ENCODE measurements at regions not wholly inside any gene's neighbourhood (a gene's known extent, or its start where the extent isn't known, plus 50 kb on each side); places are given as distances from the start of the nearest gene placed in this dataset.

DNA sequence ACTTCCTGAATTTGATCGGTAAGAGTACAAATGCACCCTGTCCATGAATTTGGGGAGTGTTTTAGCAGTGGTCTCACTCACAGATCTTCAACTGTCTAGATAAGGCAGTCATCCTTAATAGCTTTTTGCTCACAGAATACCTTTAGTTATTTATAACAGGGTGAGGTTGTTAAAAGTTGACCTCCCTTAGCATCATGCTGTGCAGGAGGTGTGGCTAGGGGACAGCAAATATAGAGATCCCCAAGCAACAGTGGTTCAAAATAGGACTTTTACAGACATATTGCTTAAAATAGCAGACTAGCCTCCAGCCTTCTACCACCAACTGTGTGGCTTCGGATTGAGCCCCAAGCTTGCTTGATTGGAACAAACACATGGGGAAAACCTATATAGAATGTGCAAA, 724.4 kb downstream of the TLE1 start:
- H3K9ac ChIP-seq (replicated peaks; ENCODE audit: extremely low read depth, insufficient read depth, low read length) = no peak overlapping the region
- BruUV-seq (replicated peaks) = no TSS peak
- no peaks in the 10 kb centered on the region for H3K9me3 ChIP-seq (replicated peaks; ENCODE audit: control insufficient read depth, insufficient read depth, low read length)
- dilution Hi-C loops (cut with MboI; ENCODE audit: extremely low pct_ligation_motif_present, low sequenced_read_pairs) = no loop called here
- intact Hi-C loops (cut with micrococcal nuclease) = no loop called here
- ChIA-PET CTCF (no interaction called here), POLR2A (no interaction called here)
- no peak overlapping the region for H3K27ac ChIP-seq (ENCODE audit: insufficient read depth, low read depth, low read length)
- no peaks in the 10 kb centered on the region for H3K36me3 ChIP-seq (ENCODE audit: control insufficient read depth in 2 of 2, extremely low read depth in 1 of 2, insufficient read depth in 2 of 2, low read length in 2 of 2)
- no peaks in the 10 kb centered on the region for H3K27me3 ChIP-seq (ENCODE audit: control insufficient read depth in 2 of 2, insufficient read depth in 2 of 2, low read length in 2 of 2)
- no peaks in the 10 kb centered on the region for H3K9me1 ChIP-seq (replicated peaks; ENCODE audit: control insufficient read depth, extremely low read depth, insufficient read depth, low read length)
- no peaks in the 10 kb centered on the region for H4K20me1 ChIP-seq (replicated peaks; ENCODE audit: control insufficient read depth, extremely low read depth, insufficient read depth, low read length)
- TF ChIP-seq FOS (IDR thresholded peaks at IDR 0.05; ENCODE audit: borderline replicate concordance, insufficient read depth, low read length) = no peak
- TF ChIP-seq POLR2AphosphoS5 (IDR thresholded peaks at IDR 0.05; ENCODE audit: insufficient read depth, low read depth, low read length) = no peak
- no peak for TF ChIP-seq EZH2 (IDR thresholded peaks at IDR 0.05; ENCODE audit: borderline replicate concordance, low read depth, low read length, severe bottlenecking)
- H3K4me2 ChIP-seq (ENCODE audit: insufficient read depth, low read length) = no peak overlapping the region
- no peak for FAIRE-seq
- no peak overlapping the region for H2AFZ ChIP-seq (ENCODE audit: low read depth, low read length)
- H3K79me2 ChIP-seq (ENCODE audit: control insufficient read depth, insufficient read depth, low read length) = no peaks in the 10 kb centered on the region
- no peak overlapping the region for H3K4me3 ChIP-seq (replicated peaks in 1 of 3; ENCODE audit: insufficient read depth in 1 of 3, low read depth in 1 of 3, low read length in 3 of 3)
- DNase-seq (ENCODE audit: low read depth, low spot score) = no peak
- no peaks in the 10 kb centered on the region for H3K4me1 ChIP-seq (ENCODE audit: control insufficient read depth, extremely low read depth, insufficient read depth, low read length)

DNA sequence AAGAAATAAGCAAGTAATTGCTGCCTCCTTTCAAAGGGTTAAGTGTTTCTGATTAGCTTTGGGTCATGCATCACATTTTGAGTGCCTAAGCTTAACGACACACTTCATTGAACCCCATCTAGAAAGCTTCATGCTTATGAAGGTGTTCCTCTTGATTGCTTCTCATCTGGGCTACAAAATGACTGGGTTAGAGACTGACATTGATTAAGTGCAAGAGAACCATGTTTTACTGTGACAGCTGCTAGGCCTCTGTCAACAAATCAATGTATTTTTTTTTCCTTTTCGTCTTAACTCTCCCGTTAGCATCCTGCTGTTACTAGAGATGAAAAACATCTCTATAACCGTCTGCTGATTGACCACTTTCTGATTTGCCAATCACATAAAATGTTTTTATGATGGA, 725.0 kb downstream of the TLE1 start:
- Histone ChIP-seq H3K4me1 (ENCODE audit: control insufficient read depth, extremely low read depth, insufficient read depth, low read length) (no peaks in the 10 kb centered on the region), H3K27ac (ENCODE audit: insufficient read depth, low read depth, low read length) (no peak overlapping the region), H3K36me3 (ENCODE audit: control insufficient read depth in 2 of 2, extremely low read depth in 1 of 2, insufficient read depth in 2 of 2, low read length in 2 of 2) (no peaks in the 10 kb centered on the region), H3K9me3 (replicated peaks; ENCODE audit: control insufficient read depth, insufficient read depth, low read length) (no peaks in the 10 kb centered on the region), H3K4me2 (ENCODE audit: insufficient read depth, low read length) (no peak overlapping the region), H3K79me2 (ENCODE audit: control insufficient read depth, insufficient read depth, low read length) (no peaks in the 10 kb centered on the region), H3K27me3 (ENCODE audit: control insufficient read depth in 2 of 2, insufficient read depth in 2 of 2, low read length in 2 of 2) (no peaks in the 10 kb centered on the region), H3K4me3 (replicated peaks in 1 of 3; ENCODE audit: insufficient read depth in 1 of 3, low read depth in 1 of 3, low read length in 3 of 3) (no peak overlapping the region), H2AFZ (ENCODE audit: low read depth, low read length) (no peak overlapping the region), H3K9ac (replicated peaks; ENCODE audit: extremely low read depth, insufficient read depth, low read length) (no peak overlapping the region), H4K20me1 (replicated peaks; ENCODE audit: control insufficient read depth, extremely low read depth, insufficient read depth, low read length) (no peaks in the 10 kb centered on the region), H3K9me1 (replicated peaks; ENCODE audit: control insufficient read depth, extremely low read depth, insufficient read depth, low read length) (no peaks in the 10 kb centered on the region)
- DNase-seq (ENCODE audit: low read depth, low spot score) (no peak), FAIRE-seq (no peak)
- ChIA-PET POLR2A (no interaction called here), CTCF (no interaction called here)
- no peak for TF ChIP-seq GATA2 (IDR thresholded peaks at IDR 0.05; ENCODE audit: insufficient read depth, insufficient read length, low read depth, low read length)
- no peak for TF ChIP-seq MYC (IDR thresholded peaks at IDR 0.05; ENCODE audit: low read depth, low read length)
- TF ChIP-seq, protein P1, sequence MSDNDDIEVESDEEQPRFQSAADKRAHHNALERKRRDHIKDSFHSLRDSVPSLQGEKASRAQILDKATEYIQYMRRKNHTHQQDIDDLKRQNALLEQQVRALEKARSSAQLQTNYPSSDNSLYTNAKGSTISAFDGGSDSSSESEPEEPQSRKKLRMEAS (IDR thresholded peaks at IDR 0.05; ENCODE audit: insufficient read depth, insufficient read length) = no peak
- TF ChIP-seq EZH2 (IDR thresholded peaks at IDR 0.05; ENCODE audit: borderline replicate concordance, low read depth, low read length, severe bottlenecking) = no peak
- no peak for TF ChIP-seq POLR2A (IDR thresholded peaks at IDR 0.05; ENCODE audit: low read depth, low read length)
- no peak for TF ChIP-seq POLR2AphosphoS5 (IDR thresholded peaks at IDR 0.05; ENCODE audit: insufficient read depth, low read depth, low read length)
- TF ChIP-seq, protein P2, sequence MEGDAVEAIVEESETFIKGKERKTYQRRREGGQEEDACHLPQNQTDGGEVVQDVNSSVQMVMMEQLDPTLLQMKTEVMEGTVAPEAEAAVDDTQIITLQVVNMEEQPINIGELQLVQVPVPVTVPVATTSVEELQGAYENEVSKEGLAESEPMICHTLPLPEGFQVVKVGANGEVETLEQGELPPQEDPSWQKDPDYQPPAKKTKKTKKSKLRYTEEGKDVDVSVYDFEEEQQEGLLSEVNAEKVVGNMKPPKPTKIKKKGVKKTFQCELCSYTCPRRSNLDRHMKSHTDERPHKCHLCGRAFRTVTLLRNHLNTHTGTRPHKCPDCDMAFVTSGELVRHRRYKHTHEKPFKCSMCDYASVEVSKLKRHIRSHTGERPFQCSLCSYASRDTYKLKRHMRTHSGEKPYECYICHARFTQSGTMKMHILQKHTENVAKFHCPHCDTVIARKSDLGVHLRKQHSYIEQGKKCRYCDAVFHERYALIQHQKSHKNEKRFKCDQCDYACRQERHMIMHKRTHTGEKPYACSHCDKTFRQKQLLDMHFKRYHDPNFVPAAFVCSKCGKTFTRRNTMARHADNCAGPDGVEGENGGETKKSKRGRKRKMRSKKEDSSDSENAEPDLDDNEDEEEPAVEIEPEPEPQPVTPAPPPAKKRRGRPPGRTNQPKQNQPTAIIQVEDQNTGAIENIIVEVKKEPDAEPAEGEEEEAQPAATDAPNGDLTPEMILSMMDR (IDR thresholded peaks at IDR 0.05; ENCODE audit: extremely low read depth in 1 of 2, insufficient read depth in 1 of 2, low read depth in 1 of 2, low read length in 2 of 2) = no peak
- no peak for TF ChIP-seq FOS (IDR thresholded peaks at IDR 0.05; ENCODE audit: borderline replicate concordance, insufficient read depth, low read length)
- TF ChIP-seq JUN (IDR thresholded peaks at IDR 0.05; ENCODE audit: borderline replicate concordance, insufficient read depth, insufficient read length, low read depth) = no peak
- intact Hi-C loops (cut with micrococcal nuclease) = no loop called here
- dilution Hi-C loops (cut with MboI; ENCODE audit: extremely low pct_ligation_motif_present, low sequenced_read_pairs) = no loop called here
- BruUV-seq (replicated peaks) = no TSS peak
